Body of pancreas (tissue), 4 donors: ENCODE measurements at regions not wholly inside any gene's neighbourhood (a gene's known extent, or its start where the extent isn't known, plus 50 kb on each side); places are given as distances from the start of the nearest gene placed in this dataset. TPM values are rescaled to one million over a fixed set of nuclear protein-coding genes. Genes with fewer than 3 reads are reported as not detected.

Experiments
- ATAC-seq: fragments of 150-250 bp; one replicate; pipeline ENCODE4 v1.9.1; 2016
- DNase-seq, 4 donors: peaks; one replicate each; pipeline ENCODE4 v3.0.0-alpha.2; 2019
- H3K27ac ChIP-seq, 4 donors: fragments of 200-600 bp; sonication (generic); 1 replicate in 3 of 4; 2 replicates in 1 of 4; pipeline versions ENCODE4 v1.5.1 to v1.6.1; 2016 to 2019; ENCODE audit warnings: mild to moderate bottlenecking in 1 of 4, mixed read lengths in 1 of 4, moderate library complexity in 1 of 4
- H3K27me3 ChIP-seq, 2 donors: fragments of 200-600 bp; sonication (generic); one replicate each; pipeline ENCODE4 v1.6.0; 2016; ENCODE audit warnings: mild to moderate bottlenecking in 1 of 2
- H3K36me3 ChIP-seq, 2 donors: fragments of 200-600 bp; sonication (generic); replicated peaks in 1 of 2; 2 replicates each; pipeline ENCODE4 v1.5.1; 2016; ENCODE audit warnings: low read depth in 2 of 2; ENCODE audit not compliant: insufficient read depth in 1 of 2
- H3K4me1 ChIP-seq: fragments of 200-600 bp; sonication (generic); one replicate; pipeline ENCODE4 v1.6.0; 2016
- H3K4me3 ChIP-seq, 2 donors: fragments of 200-600 bp; sonication (generic); 1 replicate in 1 of 2; 2 replicates in 1 of 2; pipeline ENCODE4 v1.5.1; 2016 to 2019
- H3K9me3 ChIP-seq, 3 donors: fragments of 200-600 bp; sonication (generic); 1 replicate in 2 of 3; 2 replicates in 1 of 3; pipeline ENCODE4 v1.5.1; 2016
- CTCF ChIP-seq, 7 experiments: fragments of 450-650 bp in 4 of 7; fragments of 200-600 bp in 3 of 7; sonication (generic) in 3 of 7; IDR thresholded peaks; one replicate each; pipeline ENCODE4 v1.5.1; 2016 to 2019; ENCODE audit warnings: antibody characterized with exemption in 7 of 7
- POLR2A ChIP-seq, 3 donors: fragments of 450-650 bp; IDR thresholded peaks; one replicate each; pipeline ENCODE4 v1.6.1; 2016; ENCODE audit warnings: antibody characterized with exemption in 3 of 3, mild to moderate bottlenecking in 2 of 3
- WGBS, 2 donors: methylation state at CpG; one replicate each; pipeline ENCODE4 v1.1.5; 2017; 5-methylcytosine and 5-hydroxymethylcytosine counted together
- intact Hi-C: fragments of 100-400 bp; cut with DNase I; formaldehyde crosslinking; loops from one replicate; pipeline ENCODE4 v1.15.1; 2023
- microRNA-seq, 2 donors: library from miRNA; unstranded; fragments of <30 nt; microRNA quantifications; one replicate each; pipeline ENCODE4, GENCODE V29; 2016; ENCODE audit warnings: borderline number of aligned reads in 2 of 2, borderline replicate concordance in 2 of 2
- small RNA-seq: library from RNA; depleted of rRNA; stranded (forward); fragments of <200 nt; gene quantifications from one replicate; pipeline ENCODE3, GENCODE V24; 2016

- no peak for ATAC-seq
- H3K4me3 ChIP-seq = no peak overlapping the region
- H3K36me3 ChIP-seq = no peaks in the 10 kb centered on the region
Observed at GRCh38 chr7:93626869-93627268, 52.3 kb upstream of the CALCR start.

More at GRCh38 chr7:93626869-93627268, 52.3 kb upstream of the CALCR start:
- Histone ChIP-seq H3K27me3 (no peaks in the 10 kb centered on the region), H3K9me3 (peaks cover 0 to 4% (median 0%) of the 10 kb centered on the region in 3 donors), H3K27ac (no peak overlapping the region), H3K4me1 (no peaks in the 10 kb centered on the region)
- intact Hi-C loops = no loop called here
- DNase-seq = no peak
- WGBS, 2 donors = 33 to 44% methylated on average over 1 of the region's 1 CpG
- TF ChIP-seq CTCF (IDR thresholded peaks at IDR 0.05) = no peak
- TF ChIP-seq POLR2A (IDR thresholded peaks at IDR 0.05) = no peak

Small RNAs in the stretch of these regions (microRNA-seq; reads per million reads assigned to microRNA genes)
- gene MIR4652 = 0 reads per million in 2 donors

Small RNAs in the stretch of these regions (small RNA-seq; reads per million reads assigned to genes)
- gene AC002075.2 = not detected
- not detected for gene MIR4652
